ENCODE measurements at regions not wholly inside any gene's neighbourhood (a gene's known extent, or its start where the extent isn't known, plus 50 kb on each side); places are given as distances from the start of the nearest gene placed in this dataset.

DNA sequence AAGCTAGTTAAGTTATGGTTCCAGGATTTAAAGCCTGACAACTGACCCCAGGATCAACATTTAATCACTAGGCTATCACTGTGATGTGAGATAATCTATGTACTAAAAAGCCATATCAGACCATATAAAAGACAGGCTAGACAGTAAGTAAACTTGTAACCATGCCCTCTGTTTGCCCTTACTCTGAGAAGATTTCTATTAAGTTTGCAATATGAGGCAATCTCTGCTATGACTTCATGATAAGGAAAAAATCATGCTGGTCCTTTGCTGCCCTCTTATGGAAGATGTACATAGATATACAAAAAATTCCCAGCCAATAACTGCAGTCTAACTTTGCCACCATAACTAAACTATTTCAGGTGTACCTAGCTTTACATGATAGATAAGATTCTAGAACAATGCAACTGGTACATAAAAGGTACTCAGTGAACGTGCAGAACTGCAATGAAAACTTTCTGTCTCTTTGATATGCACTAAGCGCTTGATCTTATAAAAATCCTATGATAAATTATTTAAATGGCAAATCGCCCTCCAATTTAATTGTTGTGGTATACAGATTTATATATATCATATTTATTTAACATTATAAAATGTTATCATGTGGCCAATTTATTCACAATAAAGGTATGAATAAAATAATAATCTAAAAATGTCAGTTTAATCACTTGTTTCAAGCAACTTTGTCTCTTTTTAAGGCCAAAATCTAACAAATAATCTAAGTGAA is 70.5 kb downstream of the FAM217A start (continued):
- TF ChIP-seq, protein P1, sequence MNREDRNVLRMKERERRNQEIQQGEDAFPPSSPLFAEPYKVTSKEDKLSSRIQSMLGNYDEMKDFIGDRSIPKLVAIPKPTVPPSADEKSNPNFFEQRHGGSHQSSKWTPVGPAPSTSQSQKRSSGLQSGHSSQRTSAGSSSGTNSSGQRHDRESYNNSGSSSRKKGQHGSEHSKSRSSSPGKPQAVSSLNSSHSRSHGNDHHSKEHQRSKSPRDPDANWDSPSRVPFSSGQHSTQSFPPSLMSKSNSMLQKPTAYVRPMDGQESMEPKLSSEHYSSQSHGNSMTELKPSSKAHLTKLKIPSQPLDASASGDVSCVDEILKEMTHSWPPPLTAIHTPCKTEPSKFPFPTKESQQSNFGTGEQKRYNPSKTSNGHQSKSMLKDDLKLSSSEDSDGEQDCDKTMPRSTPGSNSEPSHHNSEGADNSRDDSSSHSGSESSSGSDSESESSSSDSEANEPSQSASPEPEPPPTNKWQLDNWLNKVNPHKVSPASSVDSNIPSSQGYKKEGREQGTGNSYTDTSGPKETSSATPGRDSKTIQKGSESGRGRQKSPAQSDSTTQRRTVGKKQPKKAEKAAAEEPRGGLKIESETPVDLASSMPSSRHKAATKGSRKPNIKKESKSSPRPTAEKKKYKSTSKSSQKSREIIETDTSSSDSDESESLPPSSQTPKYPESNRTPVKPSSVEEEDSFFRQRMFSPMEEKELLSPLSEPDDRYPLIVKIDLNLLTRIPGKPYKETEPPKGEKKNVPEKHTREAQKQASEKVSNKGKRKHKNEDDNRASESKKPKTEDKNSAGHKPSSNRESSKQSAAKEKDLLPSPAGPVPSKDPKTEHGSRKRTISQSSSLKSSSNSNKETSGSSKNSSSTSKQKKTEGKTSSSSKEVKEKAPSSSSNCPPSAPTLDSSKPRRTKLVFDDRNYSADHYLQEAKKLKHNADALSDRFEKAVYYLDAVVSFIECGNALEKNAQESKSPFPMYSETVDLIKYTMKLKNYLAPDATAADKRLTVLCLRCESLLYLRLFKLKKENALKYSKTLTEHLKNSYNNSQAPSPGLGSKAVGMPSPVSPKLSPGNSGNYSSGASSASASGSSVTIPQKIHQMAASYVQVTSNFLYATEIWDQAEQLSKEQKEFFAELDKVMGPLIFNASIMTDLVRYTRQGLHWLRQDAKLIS (CRISPR knock-in tag; IDR thresholded peaks at IDR 0.05), result no peak
- TF ChIP-seq ZFPM2 (CRISPR knock-in tag; IDR thresholded peaks at IDR 0.05), result no peak
- TF ChIP-seq, protein P2, sequence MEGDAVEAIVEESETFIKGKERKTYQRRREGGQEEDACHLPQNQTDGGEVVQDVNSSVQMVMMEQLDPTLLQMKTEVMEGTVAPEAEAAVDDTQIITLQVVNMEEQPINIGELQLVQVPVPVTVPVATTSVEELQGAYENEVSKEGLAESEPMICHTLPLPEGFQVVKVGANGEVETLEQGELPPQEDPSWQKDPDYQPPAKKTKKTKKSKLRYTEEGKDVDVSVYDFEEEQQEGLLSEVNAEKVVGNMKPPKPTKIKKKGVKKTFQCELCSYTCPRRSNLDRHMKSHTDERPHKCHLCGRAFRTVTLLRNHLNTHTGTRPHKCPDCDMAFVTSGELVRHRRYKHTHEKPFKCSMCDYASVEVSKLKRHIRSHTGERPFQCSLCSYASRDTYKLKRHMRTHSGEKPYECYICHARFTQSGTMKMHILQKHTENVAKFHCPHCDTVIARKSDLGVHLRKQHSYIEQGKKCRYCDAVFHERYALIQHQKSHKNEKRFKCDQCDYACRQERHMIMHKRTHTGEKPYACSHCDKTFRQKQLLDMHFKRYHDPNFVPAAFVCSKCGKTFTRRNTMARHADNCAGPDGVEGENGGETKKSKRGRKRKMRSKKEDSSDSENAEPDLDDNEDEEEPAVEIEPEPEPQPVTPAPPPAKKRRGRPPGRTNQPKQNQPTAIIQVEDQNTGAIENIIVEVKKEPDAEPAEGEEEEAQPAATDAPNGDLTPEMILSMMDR (IDR thresholded peaks at IDR 0.05 in 2 of 3, conservative IDR thresholded peaks at IDR 0.05 in 1 of 3; ENCODE audit: insufficient read depth in 2 of 3, low read depth in 1 of 3, low read length in 3 of 3), result peak; percentile 38 to 72 (median 45); a peak in 4 of 6 replicates
- no peak for TF ChIP-seq ZNF384 (IDR thresholded peaks at IDR 0.05; ENCODE audit: low read depth, low read length)
- TF ChIP-seq RBM14 (IDR thresholded peaks at IDR 0.05; ENCODE audit: borderline replicate concordance, insufficient read depth, low read depth, low read length), result no peak
- no peak for TF ChIP-seq ZNF444 (CRISPR knock-in tag; IDR thresholded peaks at IDR 0.05)
- no peak for TF ChIP-seq TAL1 (IDR thresholded peaks at IDR 0.05)
- no peak for TF ChIP-seq ZNF311 (CRISPR knock-in tag; IDR thresholded peaks at IDR 0.05)
- TF ChIP-seq KAT8 (IDR thresholded peaks at IDR 0.05; ENCODE audit: low read depth), result no peak
- TF ChIP-seq, protein P3, sequence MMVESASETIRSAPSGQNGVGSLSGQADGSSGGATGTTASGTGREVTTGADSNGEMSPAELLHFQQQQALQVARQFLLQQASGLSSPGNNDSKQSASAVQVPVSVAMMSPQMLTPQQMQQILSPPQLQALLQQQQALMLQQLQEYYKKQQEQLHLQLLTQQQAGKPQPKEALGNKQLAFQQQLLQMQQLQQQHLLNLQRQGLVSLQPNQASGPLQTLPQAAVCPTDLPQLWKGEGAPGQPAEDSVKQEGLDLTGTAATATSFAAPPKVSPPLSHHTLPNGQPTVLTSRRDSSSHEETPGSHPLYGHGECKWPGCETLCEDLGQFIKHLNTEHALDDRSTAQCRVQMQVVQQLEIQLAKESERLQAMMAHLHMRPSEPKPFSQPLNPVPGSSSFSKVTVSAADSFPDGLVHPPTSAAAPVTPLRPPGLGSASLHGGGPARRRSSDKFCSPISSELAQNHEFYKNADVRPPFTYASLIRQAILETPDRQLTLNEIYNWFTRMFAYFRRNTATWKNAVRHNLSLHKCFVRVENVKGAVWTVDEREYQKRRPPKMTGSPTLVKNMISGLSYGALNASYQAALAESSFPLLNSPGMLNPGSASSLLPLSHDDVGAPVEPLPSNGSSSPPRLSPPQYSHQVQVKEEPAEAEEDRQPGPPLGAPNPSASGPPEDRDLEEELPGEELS (CRISPR knock-in tag; IDR thresholded peaks at IDR 0.05; ENCODE audit: borderline replicate concordance), result no peak
- no peak for TF ChIP-seq HIVEP1 (CRISPR knock-in tag; IDR thresholded peaks at IDR 0.05)
- TF ChIP-seq SP1 (CRISPR knock-in tag; IDR thresholded peaks at IDR 0.05), result no peak
- no peak for TF ChIP-seq BRD4 (IDR thresholded peaks at IDR 0.05)
- TF ChIP-seq ZNF584 (CRISPR knock-in tag; IDR thresholded peaks at IDR 0.05; ENCODE audit: low read depth), result 0 out of 2 replicates have a peak, but pooled peaks have one; percentile 0
- TF ChIP-seq, protein P4, sequence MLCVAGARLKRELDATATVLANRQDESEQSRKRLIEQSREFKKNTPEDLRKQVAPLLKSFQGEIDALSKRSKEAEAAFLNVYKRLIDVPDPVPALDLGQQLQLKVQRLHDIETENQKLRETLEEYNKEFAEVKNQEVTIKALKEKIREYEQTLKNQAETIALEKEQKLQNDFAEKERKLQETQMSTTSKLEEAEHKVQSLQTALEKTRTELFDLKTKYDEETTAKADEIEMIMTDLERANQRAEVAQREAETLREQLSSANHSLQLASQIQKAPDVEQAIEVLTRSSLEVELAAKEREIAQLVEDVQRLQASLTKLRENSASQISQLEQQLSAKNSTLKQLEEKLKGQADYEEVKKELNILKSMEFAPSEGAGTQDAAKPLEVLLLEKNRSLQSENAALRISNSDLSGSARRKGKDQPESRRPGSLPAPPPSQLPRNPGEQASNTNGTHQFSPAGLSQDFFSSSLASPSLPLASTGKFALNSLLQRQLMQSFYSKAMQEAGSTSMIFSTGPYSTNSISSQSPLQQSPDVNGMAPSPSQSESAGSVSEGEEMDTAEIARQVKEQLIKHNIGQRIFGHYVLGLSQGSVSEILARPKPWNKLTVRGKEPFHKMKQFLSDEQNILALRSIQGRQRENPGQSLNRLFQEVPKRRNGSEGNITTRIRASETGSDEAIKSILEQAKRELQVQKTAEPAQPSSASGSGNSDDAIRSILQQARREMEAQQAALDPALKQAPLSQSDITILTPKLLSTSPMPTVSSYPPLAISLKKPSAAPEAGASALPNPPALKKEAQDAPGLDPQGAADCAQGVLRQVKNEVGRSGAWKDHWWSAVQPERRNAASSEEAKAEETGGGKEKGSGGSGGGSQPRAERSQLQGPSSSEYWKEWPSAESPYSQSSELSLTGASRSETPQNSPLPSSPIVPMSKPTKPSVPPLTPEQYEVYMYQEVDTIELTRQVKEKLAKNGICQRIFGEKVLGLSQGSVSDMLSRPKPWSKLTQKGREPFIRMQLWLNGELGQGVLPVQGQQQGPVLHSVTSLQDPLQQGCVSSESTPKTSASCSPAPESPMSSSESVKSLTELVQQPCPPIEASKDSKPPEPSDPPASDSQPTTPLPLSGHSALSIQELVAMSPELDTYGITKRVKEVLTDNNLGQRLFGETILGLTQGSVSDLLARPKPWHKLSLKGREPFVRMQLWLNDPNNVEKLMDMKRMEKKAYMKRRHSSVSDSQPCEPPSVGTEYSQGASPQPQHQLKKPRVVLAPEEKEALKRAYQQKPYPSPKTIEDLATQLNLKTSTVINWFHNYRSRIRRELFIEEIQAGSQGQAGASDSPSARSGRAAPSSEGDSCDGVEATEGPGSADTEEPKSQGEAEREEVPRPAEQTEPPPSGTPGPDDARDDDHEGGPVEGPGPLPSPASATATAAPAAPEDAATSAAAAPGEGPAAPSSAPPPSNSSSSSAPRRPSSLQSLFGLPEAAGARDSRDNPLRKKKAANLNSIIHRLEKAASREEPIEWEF (CRISPR knock-in tag; IDR thresholded peaks at IDR 0.05), result no peak
